ENCODE measurements at regions not wholly inside any gene's neighbourhood (a gene's known extent, or its start where the extent isn't known, plus 50 kb on each side); places are given as distances from the start of the nearest gene placed in this dataset.

- TF ChIP-seq ZNF462 (CRISPR knock-in tag; IDR thresholded peaks at IDR 0.05) = no peak
These were observed 144.1 kb upstream of the ADAMTS5 start (continued) for GRCh38 chr21:27110956-27111355.

GRCh38 chr21:27108701-27109100 is 141.8 kb upstream of the ADAMTS5 start:
- no peaks in the 10 kb centered on the region for H3K9me3 Mint-ChIP-seq
- Histone ChIP-seq H4K20me1 (replicated peaks; ENCODE audit: insufficient read depth) (no peaks in the 10 kb centered on the region), H3K79me2 (replicated peaks; ENCODE audit: insufficient read depth) (no peaks in the 10 kb centered on the region), H3K4me1 (ENCODE audit: insufficient read depth) (peaks cover 15% of the 10 kb centered on the region), H3K27me3 (ENCODE audit: insufficient read depth) (no peaks in the 10 kb centered on the region), H3K4me2 (no peak overlapping the region), H3K9me2 (ENCODE audit: insufficient read depth) (no peaks in the 10 kb centered on the region), H3F3A (replicated peaks; ENCODE audit: low read depth) (no peaks in the 10 kb centered on the region), H2AFZ (no peak overlapping the region), H3K4me3 (no peak overlapping the region), H3K27ac (ENCODE audit: low read depth) (no peak overlapping the region), H3K36me3 (ENCODE audit: insufficient read depth) (no peaks in the 10 kb centered on the region)
- no peak overlapping the region for H3K4me3 Mint-ChIP-seq
- H3K4me1 Mint-ChIP-seq = peaks cover 18% of the 10 kb centered on the region
- no peak overlapping the region for H3K27ac Mint-ChIP-seq
- TF ChIP-seq CTCF (conservative IDR thresholded peaks at IDR 0.05; ENCODE audit: low read depth in 2 of 2) (no peak), EZH2 (IDR thresholded peaks at IDR 0.05; ENCODE audit: low read depth, unreplicated experiment) (no peak), ZNF331 (CRISPR knock-in tag; IDR thresholded peaks at IDR 0.05; ENCODE audit: low read depth) (no peak), REST (IDR thresholded peaks at IDR 0.05; ENCODE audit: unreplicated experiment) (no peak), EZH2phosphoT487 (IDR thresholded peaks at IDR 0.05; ENCODE audit: unreplicated experiment) (no peak), ETS1 (IDR thresholded peaks at IDR 0.05) (no peak)
- H3K36me3 Mint-ChIP-seq (ENCODE audit: low read depth) = no peaks in the 10 kb centered on the region
- ATAC-seq (no peak), DNase-seq (ENCODE audit: low spot score) (no peak)
- no peaks in the 10 kb centered on the region for H3K27me3 Mint-ChIP-seq (ENCODE audit: insufficient read depth, low read depth, poor library complexity)

Measured in GM23338 (cell line).